ENCODE measurements at regions not wholly inside any gene's neighbourhood (a gene's known extent, or its start where the extent isn't known, plus 50 kb on each side); places are given as distances from the start of the nearest gene placed in this dataset.
"Not testable (repeated sequence)": the region's sequence is repeated elsewhere in the genome, so short reads cannot be mapped to it uniquely, and the experiment has no call there.

GRCh38 chr4:79248610-79249009 is 77.3 kb downstream of the NAA11 start:
- H3K27me3 Mint-ChIP-seq (ENCODE audit: low read depth, unreplicated experiment): peaks cover 5% of the 10 kb centered on the region
- no peaks in the 10 kb centered on the region for H3K9me3 ChIP-seq (ENCODE audit: insufficient read depth, low read depth, low read length)
- H4K20me1 ChIP-seq (ENCODE audit: insufficient read depth, low read length): no peaks in the 10 kb centered on the region
- no peak overlapping the region for H2AFZ ChIP-seq (ENCODE audit: low read depth, low read length)
- no peaks in the 10 kb centered on the region for H3K79me2 ChIP-seq (ENCODE audit: insufficient read depth, low read length)
- no peak overlapping the region for H3K4me2 ChIP-seq (ENCODE audit: low read length)
- H3K9ac ChIP-seq (ENCODE audit: low read length): no peak overlapping the region
- no peak for FAIRE-seq
- no peaks in the 10 kb centered on the region for H3K36me3 ChIP-seq (ENCODE audit: insufficient read depth, low read length)
- H3K4me1 ChIP-seq (ENCODE audit: insufficient read depth, low read length): no peaks in the 10 kb centered on the region
- TF ChIP-seq EZH2 (IDR thresholded peaks at IDR 0.05; ENCODE audit: insufficient read depth, low read length): no peak
- TF ChIP-seq CTCF (IDR thresholded peaks at IDR 0.05; ENCODE audit: insufficient read depth, low read depth, low read length): no peak
- no peaks in the 10 kb centered on the region for H3K4me1 Mint-ChIP-seq (ENCODE audit: low read depth, unreplicated experiment)
- no peaks in the 10 kb centered on the region for H3K27me3 ChIP-seq (ENCODE audit: insufficient read depth, low read length)
- peaks cover 4% of the 10 kb centered on the region for H3K9me3 Mint-ChIP-seq (ENCODE audit: unreplicated experiment)
- no peaks in the 10 kb centered on the region for H3K36me3 Mint-ChIP-seq (ENCODE audit: low read depth, unreplicated experiment)
- H3K4me3 ChIP-seq (ENCODE audit: insufficient read depth, low read depth, low read length): no peak overlapping the region
- no peak overlapping the region for H3K27ac Mint-ChIP-seq (ENCODE audit: unreplicated experiment)
- no peak overlapping the region for H3K4me3 Mint-ChIP-seq (ENCODE audit: unreplicated experiment)
- no peak for DNase-seq (ENCODE audit: low read depth)
- H3K27ac ChIP-seq (ENCODE audit: low read depth, low read length): no peak overlapping the region

GRCh38 chr4:79247695-79248394 is 78.0 kb downstream of the NAA11 start:
- no peak overlapping the region for H3K27ac Mint-ChIP-seq (ENCODE audit: unreplicated experiment)
- Histone ChIP-seq H3K27ac (ENCODE audit: low read depth, low read length) (no peak overlapping the region), H4K20me1 (ENCODE audit: insufficient read depth, low read length) (no peaks in the 10 kb centered on the region), H3K79me2 (ENCODE audit: insufficient read depth, low read length) (no peaks in the 10 kb centered on the region), H3K9ac (ENCODE audit: low read length) (no peak overlapping the region), H3K9me3 (ENCODE audit: insufficient read depth, low read depth, low read length) (no peaks in the 10 kb centered on the region), H3K4me3 (ENCODE audit: insufficient read depth, low read depth, low read length) (no peak overlapping the region), H3K4me2 (ENCODE audit: low read length) (no peak overlapping the region), H3K36me3 (ENCODE audit: insufficient read depth, low read length) (no peaks in the 10 kb centered on the region), H3K4me1 (ENCODE audit: insufficient read depth, low read length) (no peaks in the 10 kb centered on the region), H2AFZ (ENCODE audit: low read depth, low read length) (no peak overlapping the region), H3K27me3 (ENCODE audit: insufficient read depth, low read length) (no peaks in the 10 kb centered on the region)
- no peaks in the 10 kb centered on the region for H3K36me3 Mint-ChIP-seq (ENCODE audit: low read depth, unreplicated experiment)
- peaks cover 7% of the 10 kb centered on the region for H3K9me3 Mint-ChIP-seq (ENCODE audit: unreplicated experiment)
- DNase-seq (ENCODE audit: low read depth) (no peak), FAIRE-seq (no peak)
- H3K4me1 Mint-ChIP-seq (ENCODE audit: low read depth, unreplicated experiment): no peaks in the 10 kb centered on the region
- no peak overlapping the region for H3K4me3 Mint-ChIP-seq (ENCODE audit: unreplicated experiment)
- peaks cover 5% of the 10 kb centered on the region for H3K27me3 Mint-ChIP-seq (ENCODE audit: low read depth, unreplicated experiment)
- no peak for TF ChIP-seq EZH2 (IDR thresholded peaks at IDR 0.05; ENCODE audit: insufficient read depth, low read length)
- TF ChIP-seq CTCF (IDR thresholded peaks at IDR 0.05; ENCODE audit: insufficient read depth, low read depth, low read length): no peak

- H3K27me3 Mint-ChIP-seq (ENCODE audit: low read depth, unreplicated experiment); FAIRE-seq; H3K9me3 ChIP-seq (ENCODE audit: insufficient read depth, low read depth, low read length); H3K36me3 ChIP-seq (ENCODE audit: insufficient read depth, low read length); H3K9me3 Mint-ChIP-seq (ENCODE audit: unreplicated experiment); H3K27ac ChIP-seq (ENCODE audit: low read depth, low read length); H3K4me1 Mint-ChIP-seq (ENCODE audit: low read depth, unreplicated experiment); H4K20me1 ChIP-seq (ENCODE audit: insufficient read depth, low read length); H3K4me3 Mint-ChIP-seq (ENCODE audit: unreplicated experiment); H3K27ac Mint-ChIP-seq (ENCODE audit: unreplicated experiment); H3K9ac ChIP-seq (ENCODE audit: low read length); H3K27me3 ChIP-seq (ENCODE audit: insufficient read depth, low read length); H3K4me2 ChIP-seq (ENCODE audit: low read length); H3K4me3 ChIP-seq (ENCODE audit: insufficient read depth, low read depth, low read length); H3K36me3 Mint-ChIP-seq (ENCODE audit: low read depth, unreplicated experiment); DNase-seq (ENCODE audit: low read depth); H3K4me1 ChIP-seq (ENCODE audit: insufficient read depth, low read length); H3K79me2 ChIP-seq (ENCODE audit: insufficient read depth, low read length); H2AFZ ChIP-seq (ENCODE audit: low read depth, low read length): not testable (repeated sequence)
Measured at GRCh38 chr4:79245200-79245940, 80.5 kb downstream of the NAA11 start.

Data from astrocyte (in vitro differentiated cells and primary cell).